ENCODE measurements at regions not wholly inside any gene's neighbourhood (a gene's known extent, or its start where the extent isn't known, plus 50 kb on each side); places are given as distances from the start of the nearest gene placed in this dataset.
"Not testable (repeated sequence)": the region's sequence is repeated elsewhere in the genome, so short reads cannot be mapped to it uniquely, and the experiment has no call there.

DNA sequence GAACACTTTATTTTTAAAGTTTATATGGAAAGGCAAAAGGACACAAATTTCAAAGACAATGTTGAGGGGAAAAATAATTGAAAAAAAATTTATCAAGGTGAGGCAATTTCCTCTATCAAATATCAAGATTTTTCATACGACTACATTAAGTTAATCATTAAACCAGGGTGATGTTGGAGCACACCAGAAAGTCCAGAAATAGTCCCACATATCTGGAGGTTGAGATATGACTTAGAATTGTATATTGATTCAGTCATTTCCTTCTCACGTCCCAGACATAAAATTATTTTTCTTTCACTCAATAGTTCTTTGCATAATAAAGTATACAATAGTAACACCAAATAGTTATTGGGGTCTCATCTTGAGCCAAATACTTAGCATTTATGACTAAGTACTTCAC, 605.1 kb downstream of the NUP35 start:
- Mint-ChIP-seq H3K27me3 (no peaks in the 10 kb centered on the region), H3K36me3 (no peaks in the 10 kb centered on the region), H3K4me1 (no peaks in the 10 kb centered on the region), H3K9me3 (no peaks in the 10 kb centered on the region), H3K27ac (no peak overlapping the region), H3K4me3 (no peak overlapping the region)
- DNase-seq (no peak), ATAC-seq (replicated peaks) (no peak)

- DNase-seq (no peak), ATAC-seq (replicated peaks) (no peak)
- H3K4me1 Mint-ChIP-seq = no peaks in the 10 kb centered on the region
- H3K9me3 Mint-ChIP-seq = peaks cover 0 to 5% of the 10 kb centered on the region in 2 donors
- H3K4me3 Mint-ChIP-seq = no peak overlapping the region
- H3K27ac Mint-ChIP-seq = no peak overlapping the region
- no peaks in the 10 kb centered on the region for H3K36me3 Mint-ChIP-seq
- H3K27me3 Mint-ChIP-seq = no peaks in the 10 kb centered on the region
Measured at GRCh38 chr2:183740241-183740640, 616.0 kb downstream of the NUP35 start.

DNA sequence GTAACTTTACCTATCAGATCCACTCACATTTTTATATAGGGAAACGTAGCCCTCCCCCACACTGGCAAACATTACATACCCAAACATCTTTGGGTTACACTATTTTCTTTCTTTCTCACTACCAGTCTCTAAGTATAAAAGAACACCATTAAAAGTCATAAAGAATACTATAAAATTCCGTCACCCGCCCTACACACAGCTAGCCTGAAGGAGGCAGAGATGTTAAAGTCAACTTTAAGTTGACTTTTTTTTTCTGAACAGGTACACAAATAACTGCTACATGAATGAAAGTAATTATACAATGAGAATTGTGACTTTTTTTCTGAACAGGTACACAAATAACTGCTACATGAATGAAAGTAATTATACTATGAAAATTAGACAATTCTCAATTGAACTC, 628.3 kb downstream of the NUP35 start:
- Mint-ChIP-seq H3K9me3 (peaks cover 5 to 8% of the 10 kb centered on the region in 2 donors), H3K4me1 (no peaks in the 10 kb centered on the region), H3K27ac (no peak overlapping the region), H3K36me3 (no peaks in the 10 kb centered on the region), H3K27me3 (no peaks in the 10 kb centered on the region), H3K4me3 (no peak overlapping the region)
- ATAC-seq (replicated peaks) (no peak), DNase-seq (no peak)

GRCh38 chr2:183759033-183759432, 634.8 kb downstream of the NUP35 start:
- H3K27me3 Mint-ChIP-seq = no peaks in the 10 kb centered on the region
- peaks cover 5% of the 10 kb centered on the region in 2 donors for H3K9me3 Mint-ChIP-seq
- no peaks in the 10 kb centered on the region for H3K36me3 Mint-ChIP-seq
- no peak overlapping the region for H3K4me3 Mint-ChIP-seq
- ATAC-seq (replicated peaks) (no peak), DNase-seq (no peak)
- H3K4me1 Mint-ChIP-seq = no peaks in the 10 kb centered on the region
- H3K27ac Mint-ChIP-seq = no peak overlapping the region

DNA sequence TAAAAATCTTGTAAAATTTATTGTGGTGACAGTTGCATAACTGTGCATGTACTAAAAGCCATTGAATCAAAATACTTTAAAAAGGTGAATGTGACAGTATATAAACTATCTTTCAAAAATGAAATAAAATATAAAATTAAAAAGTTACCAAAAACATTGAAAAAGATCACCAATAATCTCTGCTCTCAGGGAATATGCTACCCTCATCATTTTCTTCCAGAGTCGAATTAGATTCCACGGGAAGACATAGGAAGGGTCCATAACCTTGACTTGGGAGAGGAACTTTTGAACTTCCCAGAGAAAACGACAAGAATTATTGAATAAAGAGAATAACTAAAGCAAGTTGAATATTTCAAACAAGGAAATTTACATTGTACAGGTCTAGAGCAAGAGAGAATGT, 649.5 kb downstream of the NUP35 start:
- no peak for ATAC-seq (replicated peaks)
- Mint-ChIP-seq H3K27me3 (no peaks in the 10 kb centered on the region), H3K27ac (no peak overlapping the region), H3K4me1 (no peaks in the 10 kb centered on the region), H3K36me3 (no peaks in the 10 kb centered on the region), H3K4me3 (no peak overlapping the region), H3K9me3 (peaks cover 3 to 4% of the 10 kb centered on the region in 2 donors)
- DNase-seq = no peak

DNA sequence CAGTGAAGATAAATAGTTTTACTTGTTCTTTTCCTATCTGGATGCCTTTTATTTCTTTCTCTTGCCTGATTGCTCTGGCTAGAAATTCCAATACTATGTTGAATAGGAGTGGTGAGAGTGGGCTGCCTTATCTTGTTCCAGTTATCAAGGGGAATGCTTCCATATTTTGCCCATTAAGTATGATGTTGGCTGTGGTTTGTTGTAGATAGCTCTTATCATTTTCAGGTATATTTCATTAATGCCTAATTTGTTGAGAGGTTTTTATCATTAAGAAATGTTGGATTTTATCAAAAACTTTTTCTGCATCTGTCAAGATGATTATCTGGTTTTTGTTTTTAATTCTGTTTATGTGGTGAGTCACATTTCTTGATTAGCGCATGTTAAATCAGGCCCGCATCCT, 655.8 kb downstream of the NUP35 start:
- peaks cover 6 to 10% of the 10 kb centered on the region in 2 donors for H3K9me3 Mint-ChIP-seq
- DNase-seq = no peak
- H3K27ac Mint-ChIP-seq = no peak overlapping the region
- no peak overlapping the region for H3K4me3 Mint-ChIP-seq
- H3K4me1 Mint-ChIP-seq = no peaks in the 10 kb centered on the region
- no peak for ATAC-seq (replicated peaks)
- no peaks in the 10 kb centered on the region for H3K27me3 Mint-ChIP-seq
- no peaks in the 10 kb centered on the region for H3K36me3 Mint-ChIP-seq

DNA sequence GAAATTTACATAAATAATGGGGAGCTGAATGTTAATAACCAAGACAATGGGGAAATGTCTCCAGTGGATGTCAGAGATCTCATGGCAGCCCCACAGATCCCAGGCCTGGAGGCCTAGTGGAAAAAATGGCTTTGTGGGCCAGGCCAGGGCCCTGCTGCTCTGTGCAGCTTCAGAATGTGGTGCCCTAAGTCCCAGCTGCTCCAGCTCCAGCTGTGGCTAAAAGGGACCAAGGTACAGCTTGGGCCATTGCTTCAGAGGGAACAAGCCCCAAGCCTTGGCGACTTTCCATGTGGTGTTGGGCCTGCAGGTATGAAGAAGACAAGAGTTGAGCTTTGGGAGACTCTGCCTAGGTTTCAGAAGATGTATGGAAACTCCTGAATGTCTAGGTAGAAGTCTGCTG, 658.2 kb downstream of the NUP35 start:
- Mint-ChIP-seq H3K9me3 (peaks cover 5 to 10% of the 10 kb centered on the region in 2 donors), H3K4me1 (no peaks in the 10 kb centered on the region)
- no peak for ATAC-seq (replicated peaks)

DNA sequence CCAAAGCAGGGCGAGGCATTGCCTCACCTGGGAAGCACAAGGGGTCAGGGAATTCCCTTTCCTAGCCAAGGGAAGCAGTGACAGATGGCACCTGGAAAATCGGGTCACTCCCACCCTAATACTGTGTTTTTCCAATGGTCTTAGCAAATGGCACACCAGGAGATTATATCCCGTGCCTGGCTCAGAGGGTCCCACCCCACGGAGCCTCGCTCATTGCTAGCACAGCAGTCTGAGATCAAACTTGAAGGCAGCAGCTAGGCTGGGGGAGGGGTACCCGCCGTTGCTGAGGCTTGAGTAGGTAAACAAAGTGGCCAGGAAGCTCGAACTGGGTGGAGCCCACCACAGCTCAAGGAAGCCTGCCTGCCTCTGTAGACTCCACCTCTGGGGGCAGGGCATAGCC, 664.6 kb downstream of the NUP35 start:
- not testable (repeated sequence) for H3K27ac Mint-ChIP-seq; H3K4me3 Mint-ChIP-seq; H3K4me1 Mint-ChIP-seq; H3K36me3 Mint-ChIP-seq; H3K27me3 Mint-ChIP-seq; ATAC-seq (replicated peaks); DNase-seq
- H3K9me3 Mint-ChIP-seq = peaks cover 8 to 12% of the 10 kb centered on the region in 2 donors

More for the DNA sequence above, 658.2 kb downstream of the NUP35 start:
- Mint-ChIP-seq H3K27me3 (no peaks in the 10 kb centered on the region), H3K4me3 (no peak overlapping the region), H3K27ac (no peak overlapping the region), H3K36me3 (no peaks in the 10 kb centered on the region)
- no peak for DNase-seq

GRCh38 chr2:183792165-183792924, 668.1 kb downstream of the NUP35 start:
- H3K27me3 Mint-ChIP-seq; H3K36me3 Mint-ChIP-seq; DNase-seq; H3K27ac Mint-ChIP-seq; H3K4me1 Mint-ChIP-seq; ATAC-seq (replicated peaks); H3K4me3 Mint-ChIP-seq: not testable (repeated sequence)
- peaks cover 11 to 13% of the 10 kb centered on the region in 2 donors for H3K9me3 Mint-ChIP-seq

DNA sequence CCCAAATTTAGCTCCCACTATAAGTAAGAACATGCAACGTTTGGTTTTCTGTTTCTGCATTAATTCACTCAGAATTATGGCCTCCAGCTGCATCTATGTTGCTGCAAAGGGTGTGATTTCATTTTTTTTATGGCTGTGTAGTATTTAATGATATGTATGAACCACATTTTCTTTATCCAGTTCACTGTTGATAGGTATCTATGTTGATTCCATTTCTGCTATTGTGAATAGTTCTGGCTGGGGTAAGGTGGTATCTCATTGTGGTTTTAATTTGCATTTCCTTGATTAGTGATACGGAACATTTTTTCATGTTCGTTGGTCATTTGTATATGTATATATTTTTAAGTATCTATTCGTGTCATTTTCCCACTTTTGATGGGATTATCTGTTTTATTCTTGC, 674.3 kb downstream of the NUP35 start:
- H3K9me3 Mint-ChIP-seq = peaks cover 16 to 20% of the 10 kb centered on the region in 2 donors
- no peaks in the 10 kb centered on the region for H3K4me1 Mint-ChIP-seq
- H3K27me3 Mint-ChIP-seq = no peaks in the 10 kb centered on the region
- no peaks in the 10 kb centered on the region for H3K36me3 Mint-ChIP-seq
- DNase-seq (no peak), ATAC-seq (replicated peaks) (no peak)
- no peak overlapping the region for H3K4me3 Mint-ChIP-seq
- no peak overlapping the region for H3K27ac Mint-ChIP-seq

DNA sequence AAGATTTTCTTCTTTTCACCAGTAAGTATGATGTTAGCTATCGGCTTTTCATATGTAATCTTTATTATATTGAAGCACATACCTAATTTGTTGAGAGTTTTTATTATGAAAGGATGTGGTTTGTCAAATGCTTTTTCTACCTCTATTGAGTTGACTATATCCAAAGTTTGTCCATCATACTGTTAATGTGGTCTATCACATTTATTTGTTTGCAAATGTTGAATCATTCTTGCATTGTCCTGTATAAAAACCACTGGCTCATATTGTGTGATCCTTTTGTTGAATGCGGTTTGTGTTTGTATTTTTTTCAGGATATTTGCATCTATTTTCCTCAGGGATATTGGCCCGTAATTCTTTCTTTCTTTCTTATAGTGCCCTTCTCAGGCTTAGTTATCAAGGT, 675.5 kb downstream of the NUP35 start:
- ATAC-seq (replicated peaks) = no peak
- H3K36me3 Mint-ChIP-seq = no peaks in the 10 kb centered on the region

DNA sequence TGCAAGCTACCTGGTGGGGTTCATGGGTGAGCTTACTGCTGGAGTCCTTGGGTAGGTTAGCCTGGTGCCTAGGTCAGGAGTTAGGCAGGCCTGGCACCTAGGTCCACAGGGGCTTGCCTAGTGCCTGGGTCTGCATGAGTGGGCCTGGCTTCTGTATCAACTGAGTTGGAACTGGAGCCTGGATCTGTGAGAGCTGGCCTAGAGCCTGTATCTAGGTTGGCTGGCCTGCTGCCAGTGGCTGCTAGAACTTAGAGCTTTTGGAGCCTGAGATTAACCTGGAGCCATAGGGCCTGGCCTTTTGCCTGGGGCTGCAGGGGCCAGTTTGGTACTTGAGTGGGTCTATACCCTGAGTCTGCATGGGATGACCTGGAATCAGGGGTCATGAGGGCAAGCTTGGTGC, 679.4 kb downstream of the NUP35 start:
- Mint-ChIP-seq H3K27me3 (no peaks in the 10 kb centered on the region), H3K36me3 (no peaks in the 10 kb centered on the region), H3K4me1 (no peaks in the 10 kb centered on the region), H3K27ac (no peak overlapping the region), H3K4me3 (no peak overlapping the region), H3K9me3 (peaks cover 12 to 13% of the 10 kb centered on the region in 2 donors)
- DNase-seq (no peak), ATAC-seq (replicated peaks) (no peak)

More for the DNA sequence above, 675.5 kb downstream of the NUP35 start:
- H3K27ac Mint-ChIP-seq = no peak overlapping the region
- no peak overlapping the region for H3K4me3 Mint-ChIP-seq
- peaks cover 14 to 17% of the 10 kb centered on the region in 2 donors for H3K9me3 Mint-ChIP-seq
- no peaks in the 10 kb centered on the region for H3K27me3 Mint-ChIP-seq
- H3K4me1 Mint-ChIP-seq = no peaks in the 10 kb centered on the region
- no peak for DNase-seq

DNA sequence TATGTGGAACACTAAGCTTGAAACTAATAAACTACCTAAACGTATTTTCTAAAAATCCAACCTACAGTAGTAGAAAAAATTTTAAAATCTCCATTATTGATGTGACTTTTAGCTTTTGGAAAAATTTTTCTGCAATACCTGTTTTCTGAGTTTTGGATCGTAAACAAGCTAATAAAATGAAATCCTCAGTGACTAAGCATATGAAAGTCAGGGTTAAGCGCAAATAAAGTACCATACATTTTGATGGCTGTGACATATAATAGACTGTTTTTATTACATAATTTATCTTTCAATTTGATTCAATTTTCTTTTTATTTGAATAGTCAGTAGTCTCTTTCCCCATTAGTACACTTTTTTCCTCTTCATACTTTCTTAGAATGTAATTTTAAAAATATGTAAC, 683.6 kb downstream of the NUP35 start:
- Mint-ChIP-seq H3K9me3 (peaks cover 5 to 6% of the 10 kb centered on the region in 2 donors), H3K27me3 (no peaks in the 10 kb centered on the region), H3K36me3 (no peaks in the 10 kb centered on the region), H3K4me1 (no peaks in the 10 kb centered on the region), H3K27ac (no peak overlapping the region), H3K4me3 (no peak overlapping the region)
- ATAC-seq (replicated peaks) (no peak), DNase-seq (no peak)

GRCh38 chr2:183809404-183809803, 685.2 kb downstream of the NUP35 start:
- Mint-ChIP-seq H3K9me3 (peaks cover 0 to 1% of the 10 kb centered on the region in 2 donors), H3K4me1 (no peaks in the 10 kb centered on the region), H3K36me3 (no peaks in the 10 kb centered on the region), H3K27me3 (no peaks in the 10 kb centered on the region), H3K4me3 (no peak overlapping the region), H3K27ac (no peak overlapping the region)
- DNase-seq = no peak
- ATAC-seq (replicated peaks) = no peak

DNA sequence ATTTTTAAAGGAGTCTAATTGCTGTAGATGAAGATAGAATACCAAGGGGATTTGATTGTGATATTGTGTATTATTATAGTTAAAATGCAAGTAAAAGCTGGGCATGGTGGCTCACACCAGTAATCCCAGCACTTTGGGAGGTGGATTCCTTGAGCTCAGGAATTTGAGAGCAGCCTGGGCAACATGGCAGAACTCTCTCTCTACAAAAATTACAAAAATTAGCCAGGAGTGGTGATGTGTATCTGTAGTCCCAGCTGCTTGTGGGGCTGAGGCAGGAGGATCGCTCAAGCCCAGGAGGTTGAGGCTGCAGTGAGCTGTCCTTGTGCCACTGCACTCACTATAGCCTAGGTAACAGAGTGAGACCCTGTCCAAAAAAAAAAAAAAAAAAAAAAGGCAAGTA, 687.0 kb downstream of the NUP35 start:
- H3K4me1 Mint-ChIP-seq = no peaks in the 10 kb centered on the region
- DNase-seq = no peak
- H3K27me3 Mint-ChIP-seq = no peaks in the 10 kb centered on the region
- H3K36me3 Mint-ChIP-seq = no peaks in the 10 kb centered on the region
- no peak for ATAC-seq (replicated peaks)
- H3K9me3 Mint-ChIP-seq = no peaks in the 10 kb centered on the region
- no peak overlapping the region for H3K27ac Mint-ChIP-seq
- no peak overlapping the region for H3K4me3 Mint-ChIP-seq
